ENCODE measurements at regions not wholly inside any gene's neighbourhood (a gene's known extent, or its start where the extent isn't known, plus 50 kb on each side); places are given as distances from the start of the nearest gene placed in this dataset.

GRCh38 chr14:25826105-25826504 lies 771.7 kb downstream of the NOVA1 start:
- TF ChIP-seq CTCF (IDR thresholded peaks at IDR 0.05): no peak
- no peak for TF ChIP-seq POLR2A (IDR thresholded peaks at IDR 0.05)
